Fibroblast of lung (primary cell): ENCODE measurements at regions not wholly inside any gene's neighbourhood (a gene's known extent, or its start where the extent isn't known, plus 50 kb on each side); places are given as distances from the start of the nearest gene placed in this dataset.
"Not testable (repeated sequence)": the region's sequence is repeated elsewhere in the genome, so short reads cannot be mapped to it uniquely, and the experiment has no call there.

ENCODE experiments used
- DNase-seq, 2 donors: peaks; one replicate each; pipeline versions ENCODE4 v3.0.0 to v3.0.0-alpha.2; 2010; ENCODE audit warnings: low read depth in 2 of 2
- H2AFZ ChIP-seq: 2 replicates; pipeline ENCODE4 v1.5.1; 2012; ENCODE audit warnings: low read length, control low read depth, inconsistent platforms
- H3K27ac ChIP-seq: 2 replicates; pipeline ENCODE4 v1.5.1; 2011; ENCODE audit warnings: low read length, control low read depth; ENCODE audit not compliant: insufficient read depth
- H3K27me3 ChIP-seq: 2 replicates; pipeline ENCODE4 v1.5.1; 2011; ENCODE audit warnings: mild to moderate bottlenecking, low read length; ENCODE audit not compliant: control insufficient read depth, insufficient read depth
- H3K36me3 ChIP-seq: 2 replicates; pipeline ENCODE4 v1.5.1; 2011; ENCODE audit warnings: low read length; ENCODE audit not compliant: control insufficient read depth, insufficient read depth
- H3K4me1 ChIP-seq: 2 replicates; pipeline ENCODE4 v1.5.1; 2011; ENCODE audit warnings: low read length; ENCODE audit not compliant: control insufficient read depth, insufficient read depth; ENCODE audit errors: extremely low read depth
- H3K4me2 ChIP-seq: 2 replicates; pipeline ENCODE4 v1.5.1; 2011; ENCODE audit warnings: low read length, control low read depth; ENCODE audit not compliant: insufficient read depth; ENCODE audit errors: extremely low read depth
- H3K4me3 ChIP-seq, 4 experiments: fragments of 200-600 bp in 1 of 4; sonication (generic) in 1 of 4; replicated peaks in 1 of 4; 2 replicates each; pipeline ENCODE4 v1.5.1; 2011 to 2016; ENCODE audit warnings: low read length in 4 of 4, low read depth in 3 of 4, mild to moderate bottlenecking in 3 of 4, control low read depth in 2 of 4, inconsistent platforms in 1 of 4, mixed read lengths in 1 of 4; ENCODE audit not compliant: insufficient read depth in 1 of 4; ENCODE audit errors: control extremely low read depth in 1 of 4
- H3K79me2 ChIP-seq: 2 replicates; pipeline ENCODE4 v1.5.1; 2012; ENCODE audit warnings: mild to moderate bottlenecking, low read length, inconsistent platforms; ENCODE audit not compliant: control insufficient read depth, insufficient read depth
- H3K9ac ChIP-seq: 2 replicates; pipeline ENCODE4 v1.5.1; 2011; ENCODE audit warnings: mild to moderate bottlenecking, low read length, control low read depth; ENCODE audit not compliant: insufficient read depth
- H3K9me3 ChIP-seq: 2 replicates; pipeline ENCODE4 v1.5.1; 2012; ENCODE audit warnings: low read depth, low read length; ENCODE audit not compliant: control insufficient read depth, insufficient read depth
- H4K20me1 ChIP-seq: 2 replicates; pipeline ENCODE4 v1.5.1; 2011; ENCODE audit warnings: low read length; ENCODE audit not compliant: control insufficient read depth, insufficient read depth; ENCODE audit errors: extremely low read depth

- not testable (repeated sequence) for H3K4me3 ChIP-seq, H3K4me1 ChIP-seq, DNase-seq, H4K20me1 ChIP-seq, H3K27me3 ChIP-seq, H3K4me2 ChIP-seq, H3K36me3 ChIP-seq, H3K9ac ChIP-seq, H2AFZ ChIP-seq, H3K79me2 ChIP-seq, H3K9me3 ChIP-seq, H3K27ac ChIP-seq
Measured at GRCh38 chr1:228611707-228612106, 123.6 kb upstream of the RHOU start.

GRCh38 chr1:228622002-228622716 lies 113.1 kb upstream of the RHOU start:
- not testable (repeated sequence) for H2AFZ ChIP-seq

GRCh38 chr1:228626481-228626880 lies 108.8 kb upstream of the RHOU start:
- H3K27ac ChIP-seq, H2AFZ ChIP-seq, DNase-seq: not testable (repeated sequence)

More at GRCh38 chr1:228622002-228622716, 113.1 kb upstream of the RHOU start:
- H3K9me3 ChIP-seq, H3K4me1 ChIP-seq, H4K20me1 ChIP-seq, H3K4me2 ChIP-seq, H3K27me3 ChIP-seq, H3K9ac ChIP-seq, H3K36me3 ChIP-seq, H3K4me3 ChIP-seq, DNase-seq, H3K79me2 ChIP-seq, H3K27ac ChIP-seq: not testable (repeated sequence)

GRCh38 chr1:228632858-228633257 lies 102.4 kb upstream of the RHOU start:
- H3K36me3 ChIP-seq, H4K20me1 ChIP-seq, H3K4me2 ChIP-seq, H3K79me2 ChIP-seq, DNase-seq, H3K9me3 ChIP-seq, H3K27me3 ChIP-seq, H2AFZ ChIP-seq, H3K4me1 ChIP-seq, H3K27ac ChIP-seq, H3K9ac ChIP-seq: not testable (repeated sequence)
- peak overlapping the region in 1 of 4 experiments; percentile 28 for H3K4me3 ChIP-seq

More at GRCh38 chr1:228626481-228626880, 108.8 kb upstream of the RHOU start:
- H3K27me3 ChIP-seq, H3K36me3 ChIP-seq, H3K9me3 ChIP-seq, H3K4me3 ChIP-seq, H4K20me1 ChIP-seq, H3K4me1 ChIP-seq, H3K4me2 ChIP-seq, H3K9ac ChIP-seq, H3K79me2 ChIP-seq: not testable (repeated sequence)

- not testable (repeated sequence) for H3K27ac ChIP-seq, H3K4me2 ChIP-seq, H3K36me3 ChIP-seq, H3K79me2 ChIP-seq, H3K9ac ChIP-seq, H2AFZ ChIP-seq, H4K20me1 ChIP-seq, H3K9me3 ChIP-seq, H3K4me1 ChIP-seq, H3K27me3 ChIP-seq
- H3K4me3 ChIP-seq, result peak overlapping the region in 1 of 4 experiments; percentile 42
- peak in 1 of 2 donors; percentile 35 for DNase-seq
Measured at GRCh38 chr1:228635304-228635703, 100.0 kb upstream of the RHOU start.

- H4K20me1 ChIP-seq, H3K4me2 ChIP-seq, H3K36me3 ChIP-seq, H3K4me1 ChIP-seq, H3K9me3 ChIP-seq, H3K9ac ChIP-seq, DNase-seq, H3K27me3 ChIP-seq, H3K27ac ChIP-seq, H3K79me2 ChIP-seq, H2AFZ ChIP-seq: not testable (repeated sequence)
- peak overlapping the region in 1 of 4 experiments; percentile 42 for H3K4me3 ChIP-seq
Measured at GRCh38 chr1:228637529-228637928, 97.8 kb upstream of the RHOU start.
